AG09319 (cell line): ENCODE measurements at regions not wholly inside any gene's neighbourhood (a gene's known extent, or its start where the extent isn't known, plus 50 kb on each side); places are given as distances from the start of the nearest gene placed in this dataset.

Experiments used
- DNase-seq: peaks from one replicate; pipeline ENCODE4 v3.0.0-alpha.2; 2010; ENCODE audit warnings: low read depth; ENCODE audit errors: extremely low read depth
- TF ChIP-seq, protein P1 (sequence below): IDR thresholded peaks from 2 replicates; pipeline ENCODE4 v1.5.1; 2011; ENCODE audit warnings: low read depth, mild to moderate bottlenecking, inconsistent platforms, low read length, moderate library complexity

DNA sequence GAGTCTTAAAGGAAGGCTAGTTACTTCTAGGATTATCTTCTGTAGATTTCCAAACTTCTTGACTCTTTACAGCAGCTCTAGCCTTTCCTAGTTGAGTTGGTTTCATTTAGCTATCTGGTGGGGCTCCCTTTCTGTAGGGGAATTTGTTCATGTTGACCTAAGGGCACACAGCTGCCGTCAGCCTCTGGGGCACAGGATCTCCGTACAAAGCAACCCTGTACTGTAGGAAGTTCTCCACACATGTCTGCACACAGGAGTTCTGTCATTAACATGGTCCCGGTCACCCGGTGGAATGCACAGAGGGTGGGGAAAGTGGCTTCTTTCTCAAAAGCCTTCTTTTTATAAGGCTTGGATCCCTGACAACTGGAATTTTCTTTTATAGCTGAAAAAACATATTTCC lies 88.7 kb upstream of the TNIK start:
- TF ChIP-seq, protein P1, sequence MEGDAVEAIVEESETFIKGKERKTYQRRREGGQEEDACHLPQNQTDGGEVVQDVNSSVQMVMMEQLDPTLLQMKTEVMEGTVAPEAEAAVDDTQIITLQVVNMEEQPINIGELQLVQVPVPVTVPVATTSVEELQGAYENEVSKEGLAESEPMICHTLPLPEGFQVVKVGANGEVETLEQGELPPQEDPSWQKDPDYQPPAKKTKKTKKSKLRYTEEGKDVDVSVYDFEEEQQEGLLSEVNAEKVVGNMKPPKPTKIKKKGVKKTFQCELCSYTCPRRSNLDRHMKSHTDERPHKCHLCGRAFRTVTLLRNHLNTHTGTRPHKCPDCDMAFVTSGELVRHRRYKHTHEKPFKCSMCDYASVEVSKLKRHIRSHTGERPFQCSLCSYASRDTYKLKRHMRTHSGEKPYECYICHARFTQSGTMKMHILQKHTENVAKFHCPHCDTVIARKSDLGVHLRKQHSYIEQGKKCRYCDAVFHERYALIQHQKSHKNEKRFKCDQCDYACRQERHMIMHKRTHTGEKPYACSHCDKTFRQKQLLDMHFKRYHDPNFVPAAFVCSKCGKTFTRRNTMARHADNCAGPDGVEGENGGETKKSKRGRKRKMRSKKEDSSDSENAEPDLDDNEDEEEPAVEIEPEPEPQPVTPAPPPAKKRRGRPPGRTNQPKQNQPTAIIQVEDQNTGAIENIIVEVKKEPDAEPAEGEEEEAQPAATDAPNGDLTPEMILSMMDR: no peak
- DNase-seq: no peak

DNA sequence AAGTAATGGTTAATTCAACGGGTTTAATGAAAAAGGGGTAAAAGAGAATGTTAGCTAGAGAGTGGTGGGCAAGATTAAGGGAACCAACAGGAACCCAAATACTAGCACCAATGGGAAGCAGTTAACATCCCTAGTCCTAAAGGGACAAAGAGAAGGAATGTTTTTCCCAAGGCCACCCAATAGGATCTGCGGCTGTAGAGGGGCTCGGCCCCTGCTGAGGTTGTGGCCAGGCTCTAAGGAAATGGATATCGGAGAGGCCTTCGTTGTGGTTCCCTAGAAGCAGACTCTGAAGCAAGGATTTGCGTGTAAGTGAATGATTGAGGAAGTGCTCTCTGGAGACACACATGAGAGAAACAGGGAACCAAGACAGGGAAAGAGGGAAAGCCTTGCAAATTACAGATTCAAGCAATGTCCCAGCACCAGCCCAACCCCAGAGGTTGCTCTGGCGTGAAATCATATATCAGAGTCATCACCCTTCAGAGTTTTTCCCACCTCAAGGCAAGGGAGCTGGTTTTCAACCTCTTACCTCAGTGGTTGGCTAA lies 83.6 kb upstream of the TNIK start:
- TF ChIP-seq, protein P1: no peak
- no peak for DNase-seq

DNA sequence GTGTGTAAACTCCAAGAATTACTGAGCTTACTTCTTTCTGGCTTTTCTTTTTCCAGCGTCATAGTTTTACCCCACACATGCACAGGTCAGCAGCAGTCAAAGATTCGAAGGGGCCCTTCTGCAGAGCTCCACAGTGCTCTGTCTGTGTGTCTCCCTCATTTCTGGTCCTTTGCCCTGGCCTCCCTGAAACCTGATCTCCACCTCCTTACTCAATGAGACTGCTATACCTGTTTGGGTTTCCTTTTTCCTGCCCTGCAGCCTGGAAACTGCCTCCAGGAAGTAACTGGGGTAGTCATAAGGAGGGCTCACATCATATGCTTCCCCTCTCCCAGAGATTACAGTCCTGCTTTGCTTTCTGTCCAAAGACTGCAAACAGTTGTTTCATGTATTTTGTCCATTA lies 82.8 kb upstream of the TNIK start:
- no peak for DNase-seq
- TF ChIP-seq, protein P1: no peak

DNA sequence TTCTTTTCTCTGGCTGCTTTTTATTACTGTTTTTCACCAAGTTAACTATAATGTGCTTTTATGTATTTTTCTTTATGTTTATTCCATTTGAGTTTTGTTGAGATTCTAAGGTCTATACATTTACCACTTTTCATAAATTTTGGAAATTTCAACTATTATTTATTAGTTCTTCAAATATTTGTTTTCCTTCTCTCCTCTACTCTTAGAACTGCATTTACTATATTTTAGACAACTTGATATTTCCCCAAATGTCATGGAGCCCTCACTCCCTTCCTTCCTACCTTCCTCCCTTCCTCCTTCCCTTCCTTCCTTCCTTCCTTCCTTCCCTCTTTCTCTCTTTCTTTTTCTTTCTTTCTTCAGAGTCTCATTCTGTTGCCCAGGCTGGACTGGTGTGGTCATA lies 81.4 kb upstream of the TNIK start:
- TF ChIP-seq, protein P1: no peak
- no peak for DNase-seq

DNA sequence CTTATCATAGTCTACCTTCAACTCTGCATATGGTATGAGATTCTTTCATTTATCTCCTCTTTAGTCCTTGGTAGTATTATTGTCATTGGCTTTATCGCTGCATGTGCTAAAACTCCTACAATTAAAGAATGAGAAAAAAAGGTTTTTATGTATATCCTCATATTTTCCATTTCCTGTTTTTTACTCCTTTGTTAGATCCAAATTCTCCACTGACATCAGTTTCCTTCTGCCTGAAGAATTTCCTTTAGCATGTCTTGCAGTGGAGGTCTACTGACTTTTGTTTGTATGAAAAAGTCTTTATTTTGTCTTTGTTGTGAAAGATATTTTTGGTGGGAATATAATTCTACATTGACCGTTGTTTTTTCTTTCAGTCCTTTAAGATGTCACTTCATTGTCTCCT lies 81.0 kb upstream of the TNIK start:
- DNase-seq: no peak
- TF ChIP-seq, protein P1: no peak

DNA sequence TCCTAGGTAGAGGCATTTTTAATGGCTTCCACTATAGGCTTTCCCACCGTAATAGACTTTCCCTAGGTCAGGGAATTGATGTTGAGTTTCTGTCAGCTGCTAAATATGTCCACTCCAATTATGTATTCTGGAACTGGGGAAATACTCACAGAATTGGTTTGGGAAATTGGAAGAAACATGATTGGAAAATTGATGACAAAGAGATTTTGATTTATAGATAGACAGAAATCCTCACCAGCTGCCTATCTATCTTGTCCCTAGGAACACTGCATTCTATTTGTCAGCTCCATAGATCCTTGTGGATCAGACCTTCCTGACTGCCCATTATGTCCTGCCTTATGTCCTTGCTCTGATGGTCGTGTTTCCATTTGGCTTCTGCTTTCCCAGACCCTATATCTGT lies 75.6 kb upstream of the TNIK start:
- DNase-seq: no peak
- TF ChIP-seq, protein P1: no peak

DNA sequence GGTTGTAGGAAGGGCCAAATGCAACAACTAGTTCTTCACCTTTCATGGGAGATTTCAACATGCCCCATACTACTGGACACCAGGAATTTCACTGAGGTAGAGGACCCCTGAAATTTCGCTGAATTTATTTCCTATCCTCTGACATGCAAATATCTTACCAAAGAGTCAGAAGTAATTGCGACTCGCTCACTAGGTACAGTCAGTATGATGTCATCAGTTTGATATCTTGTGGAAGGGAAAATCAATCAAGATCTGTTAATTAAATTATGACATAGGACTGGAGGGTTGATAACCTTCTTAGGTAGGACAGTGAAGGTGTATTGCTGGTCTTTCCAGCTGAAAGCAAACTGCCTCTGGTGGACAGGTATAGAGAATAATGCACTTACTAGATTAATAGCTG lies 74.9 kb upstream of the TNIK start:
- DNase-seq: no peak

More for the DNA sequence above, 74.9 kb upstream of the TNIK start:
- TF ChIP-seq, protein P1: no peak
